Breast epithelium (tissue), 4 donors: ENCODE measurements at regions not wholly inside any gene's neighbourhood (a gene's known extent, or its start where the extent isn't known, plus 50 kb on each side); places are given as distances from the start of the nearest gene placed in this dataset.

Experiments
- DNase-seq, 2 donors: peaks; one replicate each; pipeline ENCODE4 v3.0.0-alpha.2; 2019; ENCODE audit warnings: low spot score in 2 of 2
- H3K27ac ChIP-seq, 2 donors: fragments of 200-600 bp; sonication (generic) in 1 of 2; one replicate each; pipeline ENCODE4 v1.5.1; 2016 to 2019; ENCODE audit warnings: mild to moderate bottlenecking in 1 of 2
- H3K27me3 ChIP-seq, 2 donors: fragments of 200-600 bp; sonication (generic) in 1 of 2; one replicate each; pipeline versions ENCODE4 v1.5.1 to v1.6.0; 2017 to 2019; ENCODE audit warnings: control low read depth in 1 of 2, mild to moderate bottlenecking in 1 of 2
- H3K36me3 ChIP-seq: fragments of 200-600 bp; one replicate; pipeline ENCODE4 v1.5.1; 2019
- H3K4me1 ChIP-seq, 2 donors: fragments of 200-600 bp; sonication (generic); one replicate each; pipeline ENCODE4 v1.5.1; 2016 to 2019; ENCODE audit warnings: control low read depth in 1 of 2
- H3K4me3 ChIP-seq, 3 donors: fragments of 200-600 bp; sonication (generic); 1 replicate in 2 of 3; 2 replicates in 1 of 3; pipeline ENCODE4 v1.5.1; 2016 to 2019; ENCODE audit warnings: mild to moderate bottlenecking in 3 of 3, moderate library complexity in 2 of 3
- H3K9me3 ChIP-seq, 2 donors: fragments of 200-600 bp; sonication (generic) in 1 of 2; one replicate each; pipeline ENCODE4 v1.5.1; 2016 to 2019; ENCODE audit warnings: control low read depth in 1 of 2
- CTCF ChIP-seq, 3 donors: fragments of 450-650 bp; IDR thresholded peaks; one replicate each; pipeline ENCODE4 v1.5.1; 2016 to 2017; ENCODE audit warnings: antibody characterized with exemption in 3 of 3, mild to moderate bottlenecking in 3 of 3, moderate library complexity in 3 of 3
- POLR2A ChIP-seq: fragments of 450-650 bp; IDR thresholded peaks from one replicate; pipeline ENCODE4 v1.6.1; 2016; ENCODE audit warnings: antibody characterized with exemption, mild to moderate bottlenecking, moderate library complexity
- POLR2AphosphoS5 ChIP-seq, 3 donors: sonication (generic); formaldehyde crosslinking; IDR thresholded peaks; one replicate each; pipeline ENCODE4 v1.6.1; 2017; ENCODE audit warnings: antibody characterized with exemption in 3 of 3
- intact Hi-C: fragments of 100-400 bp; cut with DNase I; formaldehyde crosslinking; loops from one replicate; pipeline ENCODE4 v1.15.1; 2023; ENCODE audit warnings: low total_unique reads

GRCh38 chr7:84654273-84654672 lies 459.7 kb upstream of the SEMA3A start:
- DNase-seq: no peak
- H3K27me3 ChIP-seq: no peaks in the 10 kb centered on the region
- intact Hi-C loops: no loop called here
- H3K36me3 ChIP-seq: no peaks in the 10 kb centered on the region
- TF ChIP-seq POLR2AphosphoS5 (IDR thresholded peaks at IDR 0.05) (no peak), POLR2A (no peak), CTCF (IDR thresholded peaks at IDR 0.05) (no peak)
- no peak overlapping the region for H3K27ac ChIP-seq
- no peaks in the 10 kb centered on the region for H3K4me1 ChIP-seq
- H3K9me3 ChIP-seq: no peaks in the 10 kb centered on the region
- H3K4me3 ChIP-seq: no peak overlapping the region

- TF ChIP-seq POLR2AphosphoS5 (IDR thresholded peaks at IDR 0.05): no peak
- TF ChIP-seq CTCF (IDR thresholded peaks at IDR 0.05): no peak
- TF ChIP-seq POLR2A: no peak
- no peak for DNase-seq
- Histone ChIP-seq H3K36me3 (no peaks in the 10 kb centered on the region), H3K27me3 (no peaks in the 10 kb centered on the region), H3K27ac (no peak overlapping the region), H3K4me1 (no peaks in the 10 kb centered on the region), H3K9me3 (no peaks in the 10 kb centered on the region), H3K4me3 (no peak overlapping the region)
- intact Hi-C loops: no loop called here
Measured at GRCh38 chr7:84651876-84652275, 457.3 kb upstream of the SEMA3A start.

GRCh38 chr7:84647797-84648757 lies 453.5 kb upstream of the SEMA3A start:
- no peak for DNase-seq
- Histone ChIP-seq H3K9me3 (no peaks in the 10 kb centered on the region), H3K36me3 (no peaks in the 10 kb centered on the region), H3K4me3 (no peak overlapping the region), H3K4me1 (no peaks in the 10 kb centered on the region), H3K27me3 (no peaks in the 10 kb centered on the region), H3K27ac (no peak overlapping the region)
- intact Hi-C loops: no loop called here
- TF ChIP-seq POLR2AphosphoS5 (IDR thresholded peaks at IDR 0.05) (no peak), POLR2A (no peak), CTCF (IDR thresholded peaks at IDR 0.05) (no peak)

GRCh38 chr7:84642611-84643010 lies 448.0 kb upstream of the SEMA3A start:
- no peak overlapping the region for H3K4me3 ChIP-seq
- no peaks in the 10 kb centered on the region for H3K9me3 ChIP-seq
- no peaks in the 10 kb centered on the region for H3K36me3 ChIP-seq
- no peak for TF ChIP-seq CTCF (IDR thresholded peaks at IDR 0.05)
- no peak for TF ChIP-seq POLR2AphosphoS5 (IDR thresholded peaks at IDR 0.05)
- TF ChIP-seq POLR2A: no peak
- no peaks in the 10 kb centered on the region for H3K4me1 ChIP-seq
- DNase-seq: no peak
- no peak overlapping the region for H3K27ac ChIP-seq
- intact Hi-C loops: no loop called here
- no peaks in the 10 kb centered on the region for H3K27me3 ChIP-seq

- intact Hi-C loops: no loop called here
- TF ChIP-seq CTCF (IDR thresholded peaks at IDR 0.05) (no peak), POLR2AphosphoS5 (IDR thresholded peaks at IDR 0.05) (no peak), POLR2A (no peak)
- no peak for DNase-seq
- H3K4me1 ChIP-seq: no peaks in the 10 kb centered on the region
- H3K4me3 ChIP-seq: no peak overlapping the region
- no peaks in the 10 kb centered on the region for H3K36me3 ChIP-seq
- no peaks in the 10 kb centered on the region for H3K9me3 ChIP-seq
- no peak overlapping the region for H3K27ac ChIP-seq
- H3K27me3 ChIP-seq: no peaks in the 10 kb centered on the region
Measured at GRCh38 chr7:84640637-84641036, 446.0 kb upstream of the SEMA3A start.
